Mesothelial cell of epicardium (in vitro differentiated cells): ENCODE measurements at regions not wholly inside any gene's neighbourhood (a gene's known extent, or its start where the extent isn't known, plus 50 kb on each side); places are given as distances from the start of the nearest gene placed in this dataset.

ENCODE experiments used
- DNase-seq, 2 experiments: peaks; one replicate each; pipeline ENCODE4 v3.0.0; 2021; ENCODE audit warnings: low spot score in 2 of 2; ENCODE audit not compliant: unreplicated experiment in 2 of 2
- H3K27ac Mint-ChIP-seq: 2 replicates; pipeline ENCODE4 v1.8.0; 2021; ENCODE audit warnings: mixed read lengths
- H3K27me3 Mint-ChIP-seq: 2 replicates; pipeline ENCODE4 v1.8.0; 2021; ENCODE audit warnings: low read depth, mixed read lengths
- H3K36me3 Mint-ChIP-seq: 2 replicates; pipeline ENCODE4 v1.8.0; 2021; ENCODE audit warnings: mixed read lengths
- H3K4me1 Mint-ChIP-seq: 2 replicates; pipeline ENCODE4 v1.8.0; 2021; ENCODE audit warnings: mixed read lengths
- H3K4me3 Mint-ChIP-seq: 2 replicates; pipeline ENCODE4 v1.8.0; 2021; ENCODE audit warnings: mild to moderate bottlenecking, moderate library complexity, mixed read lengths
- H3K9me3 Mint-ChIP-seq: 2 replicates; pipeline ENCODE4 v1.8.0; 2021; ENCODE audit warnings: mixed read lengths
- CTCF ChIP-seq: fragments of 200-600 bp; sonication (generic); IDR thresholded peaks from one replicate; pipeline ENCODE4 v1.5.0; 2021; ENCODE audit warnings: antibody characterized with exemption; ENCODE audit not compliant: unreplicated experiment

- Mint-ChIP-seq H3K36me3 (no peaks in the 10 kb centered on the region), H3K27me3 (peaks cover 4% of the 10 kb centered on the region), H3K27ac (no peak overlapping the region), H3K4me1 (peaks cover 6% of the 10 kb centered on the region), H3K9me3 (no peaks in the 10 kb centered on the region), H3K4me3 (no peak overlapping the region)
- no peak for TF ChIP-seq CTCF
- DNase-seq, result no peak
These were observed 93.0 kb upstream of the DUSP10 start for GRCh38 chr1:221834698-221835513.

GRCh38 chr1:221832617-221833016, 90.7 kb upstream of the DUSP10 start:
- no peaks in the 10 kb centered on the region for H3K36me3 Mint-ChIP-seq
- no peak overlapping the region for H3K27ac Mint-ChIP-seq
- peaks cover 16% of the 10 kb centered on the region for H3K27me3 Mint-ChIP-seq
- no peak for TF ChIP-seq CTCF
- no peaks in the 10 kb centered on the region for H3K9me3 Mint-ChIP-seq
- DNase-seq, result no peak
- H3K4me3 Mint-ChIP-seq, result no peak overlapping the region
- H3K4me1 Mint-ChIP-seq, result peaks cover 6% of the 10 kb centered on the region

- no peak overlapping the region for H3K27ac Mint-ChIP-seq
- H3K9me3 Mint-ChIP-seq, result no peaks in the 10 kb centered on the region
- no peaks in the 10 kb centered on the region for H3K36me3 Mint-ChIP-seq
- DNase-seq, result no peak
- H3K27me3 Mint-ChIP-seq, result peaks cover 15% of the 10 kb centered on the region
- no peak for TF ChIP-seq CTCF
- no peak overlapping the region for H3K4me3 Mint-ChIP-seq
- peaks cover 6% of the 10 kb centered on the region for H3K4me1 Mint-ChIP-seq
These were observed 90.3 kb upstream of the DUSP10 start for GRCh38 chr1:221832151-221832550.

- H3K36me3 Mint-ChIP-seq, result no peaks in the 10 kb centered on the region
- no peak overlapping the region for H3K4me3 Mint-ChIP-seq
- no peak for TF ChIP-seq CTCF
- H3K9me3 Mint-ChIP-seq, result no peaks in the 10 kb centered on the region
- no peak overlapping the region for H3K27ac Mint-ChIP-seq
- DNase-seq, result no peak
- peaks cover 21% of the 10 kb centered on the region for H3K27me3 Mint-ChIP-seq
- H3K4me1 Mint-ChIP-seq, result peaks cover 6% of the 10 kb centered on the region
These were observed 87.6 kb upstream of the DUSP10 start for GRCh38 chr1:221829327-221830015.

- H3K36me3 Mint-ChIP-seq, result no peaks in the 10 kb centered on the region
- peaks cover 34% of the 10 kb centered on the region for H3K27me3 Mint-ChIP-seq
- H3K27ac Mint-ChIP-seq, result no peak overlapping the region
- no peak for DNase-seq
- H3K9me3 Mint-ChIP-seq, result no peaks in the 10 kb centered on the region
- no peak for TF ChIP-seq CTCF
- H3K4me3 Mint-ChIP-seq, result no peak overlapping the region
- H3K4me1 Mint-ChIP-seq, result peaks cover 4% of the 10 kb centered on the region
These were observed 85.4 kb upstream of the DUSP10 start for GRCh38 chr1:221827307-221827642.
